ENCODE measurements at regions not wholly inside any gene's neighbourhood (a gene's known extent, or its start where the extent isn't known, plus 50 kb on each side); places are given as distances from the start of the nearest gene placed in this dataset.

DNA sequence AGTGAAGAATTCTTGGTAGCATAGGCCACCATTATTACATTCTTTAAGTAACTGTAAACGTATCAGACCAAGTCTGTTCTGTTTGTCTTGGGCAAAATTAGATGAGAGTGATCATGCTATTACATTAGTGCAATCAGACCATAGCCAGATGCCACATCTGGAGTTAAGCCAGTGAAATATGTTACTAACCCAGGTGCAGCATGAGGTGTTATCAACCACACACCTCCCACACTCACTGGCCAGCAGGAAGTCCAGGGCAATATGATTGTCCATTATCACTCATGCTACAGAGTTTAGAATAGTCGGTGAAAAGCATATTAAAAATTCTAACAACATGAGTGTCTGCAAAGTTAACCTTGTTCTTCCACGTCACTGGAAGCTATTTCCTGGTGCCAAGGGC lies 119.4 kb downstream of the GPCPD1 start:
- H2BK12ac ChIP-seq (ENCODE audit: insufficient read length, low read depth, low read length) = no peak overlapping the region
- no peaks in the 10 kb centered on the region for H3K79me1 ChIP-seq (ENCODE audit: insufficient read depth, low read depth, low read length, poor library complexity, severe bottlenecking)
- no peak overlapping the region for H2BK5ac ChIP-seq (ENCODE audit: insufficient read length, low read length)
- no peak for DNase-seq
- H3K27ac ChIP-seq (ENCODE audit: insufficient read length, low read depth, low read length) = no peak overlapping the region
- no peaks in the 10 kb centered on the region for H4K20me1 ChIP-seq (ENCODE audit: control insufficient read depth, insufficient read depth, insufficient read length)
- TF ChIP-seq, protein P1, sequence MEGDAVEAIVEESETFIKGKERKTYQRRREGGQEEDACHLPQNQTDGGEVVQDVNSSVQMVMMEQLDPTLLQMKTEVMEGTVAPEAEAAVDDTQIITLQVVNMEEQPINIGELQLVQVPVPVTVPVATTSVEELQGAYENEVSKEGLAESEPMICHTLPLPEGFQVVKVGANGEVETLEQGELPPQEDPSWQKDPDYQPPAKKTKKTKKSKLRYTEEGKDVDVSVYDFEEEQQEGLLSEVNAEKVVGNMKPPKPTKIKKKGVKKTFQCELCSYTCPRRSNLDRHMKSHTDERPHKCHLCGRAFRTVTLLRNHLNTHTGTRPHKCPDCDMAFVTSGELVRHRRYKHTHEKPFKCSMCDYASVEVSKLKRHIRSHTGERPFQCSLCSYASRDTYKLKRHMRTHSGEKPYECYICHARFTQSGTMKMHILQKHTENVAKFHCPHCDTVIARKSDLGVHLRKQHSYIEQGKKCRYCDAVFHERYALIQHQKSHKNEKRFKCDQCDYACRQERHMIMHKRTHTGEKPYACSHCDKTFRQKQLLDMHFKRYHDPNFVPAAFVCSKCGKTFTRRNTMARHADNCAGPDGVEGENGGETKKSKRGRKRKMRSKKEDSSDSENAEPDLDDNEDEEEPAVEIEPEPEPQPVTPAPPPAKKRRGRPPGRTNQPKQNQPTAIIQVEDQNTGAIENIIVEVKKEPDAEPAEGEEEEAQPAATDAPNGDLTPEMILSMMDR (conservative IDR thresholded peaks at IDR 0.05) = no peak
- no peak overlapping the region for H4K91ac ChIP-seq (ENCODE audit: insufficient read length, low read depth, low read length)
- H2AFZ ChIP-seq (ENCODE audit: low read length) = no peak overlapping the region
- Mint-ChIP-seq H3K27me3 (ENCODE audit: low read depth) (peaks cover 15% of the 10 kb centered on the region), H3K4me3 (no peak overlapping the region; a peak in 1 of 5 replicates), H3K36me3 (ENCODE audit: insufficient read depth in 1 of 3, low read depth in 3 of 3) (no peaks in the 10 kb centered on the region), H3K4me1 (0 out of 4 replicates have a peak, but pooled peaks cover 0 to 2% of the 10 kb centered on the region in 2 experiments), H3K27ac (no peak overlapping the region), H3K9me3 (no peaks in the 10 kb centered on the region)
- H2AK5ac ChIP-seq (ENCODE audit: insufficient read length, low read length) = no peak overlapping the region
- H3K79me2 ChIP-seq (ENCODE audit: insufficient read depth, low read length) = no peaks in the 10 kb centered on the region
- H3K27me3 ChIP-seq (ENCODE audit: insufficient read depth, low read length) = no peaks in the 10 kb centered on the region
- no peak overlapping the region for H2BK120ac ChIP-seq (ENCODE audit: low read depth, low read length, poor library complexity, severe bottlenecking)
- no CpG with 5 or more reads among the region's 3 CpGs for WGBS (ENCODE audit: extremely low coverage, insufficient read length, low lambda C conversion rate)
- H2BK15ac ChIP-seq (ENCODE audit: low read depth, low read length) = no peak overlapping the region
- no peak overlapping the region for H3K4ac ChIP-seq (ENCODE audit: low read depth, low read length)
- H3T11ph ChIP-seq (ENCODE audit: low read length) = no peak overlapping the region
- H3K4me2 ChIP-seq (ENCODE audit: insufficient read depth, insufficient read length, low read length) = no peak overlapping the region
- H3K23ac ChIP-seq (ENCODE audit: insufficient read length, low read depth, low read length) = no peak overlapping the region
- H3K4me1 ChIP-seq (ENCODE audit: insufficient read depth, low read length) = no peaks in the 10 kb centered on the region
- no peaks in the 10 kb centered on the region for H3K9me3 ChIP-seq (ENCODE audit: control insufficient read depth, low read depth, low read length)
- no peak overlapping the region for H2BK20ac ChIP-seq (ENCODE audit: low read depth, low read length, poor library complexity, severe bottlenecking)
- H3K9ac ChIP-seq (ENCODE audit: extremely low read depth, insufficient read length, low read length) = no peak overlapping the region
- no peak overlapping the region for H4K5ac ChIP-seq (ENCODE audit: insufficient read length, low read depth, low read length)
- H3K18ac ChIP-seq (ENCODE audit: insufficient read length, low read depth, low read length) = no peak overlapping the region
- H4K8ac ChIP-seq (replicated peaks; ENCODE audit: insufficient read length, low read depth, low read length) = no peak overlapping the region
- no peak overlapping the region for H3K14ac ChIP-seq (ENCODE audit: insufficient read depth, low read length)
- H3K56ac ChIP-seq (ENCODE audit: insufficient read length, low read depth, low read length) = no peak overlapping the region
- H3K23me2 ChIP-seq (ENCODE audit: insufficient read length, low read depth, low read length, poor library complexity, severe bottlenecking) = no peaks in the 10 kb centered on the region

Measured in H9 (cell line).